Naive B cell (primary cell): ENCODE measurements at regions not wholly inside any gene's neighbourhood (a gene's known extent, or its start where the extent isn't known, plus 50 kb on each side); places are given as distances from the start of the nearest gene placed in this dataset.

Experiments used
- ATAC-seq, 2 donors: fragments of 150-1000 bp; cut with Tn5 transposase; 2 replicates each; pipeline ENCODE4 v1.10.0; 2021; ENCODE audit warnings: low read depth in 2 of 2, mild to moderate bottlenecking in 2 of 2, moderate library complexity in 2 of 2
- DNase-seq: peaks from one replicate; pipeline ENCODE4 v3.0.0; 2022
- H3K27ac Mint-ChIP-seq, 6 donors: one replicate each; pipeline ENCODE4 v1.8.0; 2020 to 2022; ENCODE audit warnings: mild to moderate bottlenecking in 6 of 6, mixed read lengths in 6 of 6, moderate library complexity in 5 of 6, inconsistent platforms in 2 of 6
- H3K27me3 Mint-ChIP-seq, 3 donors: one replicate each; pipeline ENCODE4 v1.8.0; 2021 to 2022; ENCODE audit warnings: mixed read lengths in 3 of 3, mild to moderate bottlenecking in 1 of 3
- H3K36me3 Mint-ChIP-seq, 2 donors: one replicate each; pipeline ENCODE4 v1.8.0; 2020 to 2022; ENCODE audit warnings: mixed read lengths in 2 of 2, inconsistent platforms in 1 of 2, mild to moderate bottlenecking in 1 of 2
- H3K4me1 Mint-ChIP-seq, 3 donors: one replicate each; pipeline ENCODE4 v1.8.0; 2020 to 2022; ENCODE audit warnings: mixed read lengths in 3 of 3, inconsistent platforms in 1 of 3, mild to moderate bottlenecking in 1 of 3, moderate library complexity in 1 of 3
- H3K4me3 Mint-ChIP-seq, 8 donors: one replicate each; pipeline ENCODE4 v1.8.0; 2020 to 2022; ENCODE audit warnings: mild to moderate bottlenecking in 8 of 8, mixed read lengths in 8 of 8, moderate library complexity in 8 of 8, inconsistent platforms in 2 of 8
- H3K9me3 Mint-ChIP-seq, 7 donors: one replicate each; pipeline ENCODE4 v1.8.0; 2020 to 2022; ENCODE audit warnings: mixed read lengths in 7 of 7, mild to moderate bottlenecking in 5 of 7, inconsistent platforms in 2 of 7, moderate library complexity in 1 of 7

- no peak for ATAC-seq
- no peak overlapping the region for H3K4me3 Mint-ChIP-seq
- no peak for DNase-seq
- peaks cover 0 to 3% (median 0%) of the 10 kb centered on the region in 7 donors for H3K9me3 Mint-ChIP-seq
- H3K4me1 Mint-ChIP-seq, result peaks cover 7 to 16% (median 13%) of the 10 kb centered on the region in 3 donors
- peaks cover 0 to under 1% (median 0%) of the 10 kb centered on the region in 3 donors for H3K27me3 Mint-ChIP-seq
- no peak overlapping the region for H3K27ac Mint-ChIP-seq
- no peaks in the 10 kb centered on the region for H3K36me3 Mint-ChIP-seq
Observed at GRCh38 chr12:98405805-98406366, 109.5 kb upstream of the TMPO start.

- peaks cover 0 to 4% (median 0%) of the 10 kb centered on the region in 3 donors for H3K27me3 Mint-ChIP-seq
- no peak overlapping the region for H3K27ac Mint-ChIP-seq
- H3K4me1 Mint-ChIP-seq, result peaks cover 7 to 11% (median 11%) of the 10 kb centered on the region in 3 donors
- H3K9me3 Mint-ChIP-seq, result peaks cover 0 to 3% (median 0%) of the 10 kb centered on the region in 7 donors
- no peak overlapping the region for H3K4me3 Mint-ChIP-seq
- DNase-seq, result no peak
- ATAC-seq, result no peak
- H3K36me3 Mint-ChIP-seq, result no peaks in the 10 kb centered on the region
Observed at GRCh38 chr12:98406378-98406777, 109.0 kb upstream of the TMPO start.

DNA sequence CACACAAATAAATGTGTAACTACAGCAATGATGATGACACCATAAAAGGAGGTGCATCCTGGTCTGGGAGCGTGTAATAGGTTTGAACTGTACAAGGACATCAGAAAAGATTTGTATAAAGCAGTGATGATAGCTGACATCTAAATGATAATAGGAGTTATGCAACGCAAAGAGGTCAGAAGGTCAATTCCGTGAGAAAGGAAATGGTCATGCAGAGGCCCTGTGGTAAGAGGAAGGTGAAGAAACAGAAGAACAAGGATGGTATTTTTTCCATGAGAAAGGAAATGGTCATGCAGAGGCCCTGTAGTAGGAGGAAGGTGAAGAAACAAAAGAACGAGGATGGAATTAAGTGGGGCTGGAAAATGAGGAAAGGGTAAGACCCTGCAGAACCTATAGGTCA lies 106.7 kb upstream of the TMPO start:
- peaks cover 0 to 3% (median 0%) of the 10 kb centered on the region in 7 donors for H3K9me3 Mint-ChIP-seq
- H3K27me3 Mint-ChIP-seq, result peaks cover 0 to 4% (median 0%) of the 10 kb centered on the region in 3 donors
- DNase-seq (no peak), ATAC-seq (no peak)
- no peak overlapping the region for H3K4me3 Mint-ChIP-seq
- no peaks in the 10 kb centered on the region for H3K36me3 Mint-ChIP-seq
- peaks cover 3 to 7% (median 5%) of the 10 kb centered on the region in 3 donors for H3K4me1 Mint-ChIP-seq
- H3K27ac Mint-ChIP-seq, result no peak overlapping the region

DNA sequence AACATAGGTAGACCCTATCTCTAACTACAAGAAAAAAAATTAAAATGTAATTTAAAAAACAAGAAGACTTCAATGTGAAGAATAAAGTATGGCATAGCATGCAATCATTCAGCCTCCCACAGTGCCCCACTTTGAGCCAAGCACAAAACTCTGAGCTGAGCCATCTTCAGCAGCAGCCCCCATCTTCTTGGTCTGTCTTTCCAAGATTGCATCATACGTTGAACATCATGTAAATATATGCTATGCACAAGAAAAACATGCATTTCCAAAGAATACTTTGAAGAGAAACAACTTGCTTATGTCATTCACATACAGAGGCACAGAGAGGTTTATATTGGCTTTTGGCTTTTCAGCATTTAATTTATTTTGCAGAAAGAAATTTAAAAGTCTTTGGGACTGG lies 105.8 kb upstream of the TMPO start:
- no peak for ATAC-seq
- peaks cover 0 to 4% (median 0%) of the 10 kb centered on the region in 3 donors for H3K27me3 Mint-ChIP-seq
- DNase-seq, result no peak
- no peaks in the 10 kb centered on the region for H3K36me3 Mint-ChIP-seq
- no peak overlapping the region for H3K27ac Mint-ChIP-seq
- H3K9me3 Mint-ChIP-seq, result peaks cover 0 to 3% (median 0%) of the 10 kb centered on the region in 7 donors
- no peak overlapping the region for H3K4me3 Mint-ChIP-seq
- no peaks in the 10 kb centered on the region for H3K4me1 Mint-ChIP-seq

DNA sequence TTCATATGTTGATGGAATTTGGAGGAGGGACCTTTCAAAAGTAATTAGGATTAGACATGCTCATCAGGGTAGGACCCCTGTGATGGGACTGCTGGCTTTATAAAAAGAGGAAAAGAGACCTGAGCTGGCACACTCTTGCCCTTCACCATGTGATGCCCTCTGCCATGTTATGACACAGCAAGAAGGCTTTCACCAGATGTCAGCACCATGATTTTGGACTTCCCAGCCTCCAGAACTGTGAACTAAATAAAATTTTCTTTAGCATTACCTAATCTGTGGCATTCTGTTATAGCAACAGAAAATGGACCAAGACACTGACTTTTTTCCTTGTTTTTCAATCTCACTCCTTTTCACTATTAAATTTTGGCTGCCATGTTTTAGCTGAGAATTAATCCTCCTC lies 105.0 kb upstream of the TMPO start:
- Mint-ChIP-seq H3K4me3 (no peak overlapping the region), H3K36me3 (no peaks in the 10 kb centered on the region)
- DNase-seq, result no peak

GRCh38 chr12:98416845-98417244 lies 98.5 kb upstream of the TMPO start:
- DNase-seq (no peak), ATAC-seq (peak in 1 of 2 donors; percentile 34)
- Mint-ChIP-seq H3K4me3 (no peak overlapping the region), H3K4me1 (no peaks in the 10 kb centered on the region), H3K27ac (peak overlapping the region in 1 of 6 donors; percentile 72), H3K9me3 (no peaks in the 10 kb centered on the region), H3K36me3 (no peaks in the 10 kb centered on the region), H3K27me3 (peaks cover 0 to 9% (median 3%) of the 10 kb centered on the region in 3 donors)

More for the DNA sequence above, 105.0 kb upstream of the TMPO start:
- Mint-ChIP-seq H3K27me3 (peaks cover 0 to 4% (median 0%) of the 10 kb centered on the region in 3 donors), H3K27ac (no peak overlapping the region), H3K9me3 (peaks cover 0 to 3% (median 0%) of the 10 kb centered on the region in 7 donors), H3K4me1 (no peaks in the 10 kb centered on the region)
- no peak for ATAC-seq

DNA sequence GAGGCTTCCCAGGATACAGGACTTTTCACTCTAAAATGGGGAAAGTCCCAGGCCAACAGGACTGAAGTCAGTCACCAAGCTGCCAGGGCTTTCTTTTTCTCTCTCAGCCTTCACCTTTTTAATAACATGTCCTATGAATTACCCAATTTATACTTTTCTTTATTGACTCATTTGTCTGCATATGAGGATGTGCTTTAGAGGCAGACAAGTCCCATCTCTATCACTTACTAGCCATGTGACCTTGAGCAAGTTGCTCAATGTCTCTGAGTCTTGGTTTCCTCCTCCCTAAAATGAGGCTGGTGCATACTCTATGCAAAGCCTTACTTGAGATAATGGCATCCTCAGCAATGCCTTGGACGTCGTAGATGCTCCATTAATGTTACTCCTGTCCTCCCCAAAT lies 98.1 kb upstream of the TMPO start:
- no peaks in the 10 kb centered on the region for H3K36me3 Mint-ChIP-seq
- H3K9me3 Mint-ChIP-seq, result no peaks in the 10 kb centered on the region
- peak overlapping the region in 1 of 6 donors; percentile 5 for H3K27ac Mint-ChIP-seq
- DNase-seq, result no peak
- H3K4me3 Mint-ChIP-seq, result no peak overlapping the region
- ATAC-seq, result no peak
- no peaks in the 10 kb centered on the region for H3K4me1 Mint-ChIP-seq
- H3K27me3 Mint-ChIP-seq, result peaks cover 0 to 9% (median 3%) of the 10 kb centered on the region in 3 donors

- peaks cover 0 to 9% (median 3%) of the 10 kb centered on the region in 3 donors for H3K27me3 Mint-ChIP-seq
- DNase-seq (no peak), ATAC-seq (no peak)
- H3K27ac Mint-ChIP-seq, result no peak overlapping the region
- no peaks in the 10 kb centered on the region for H3K9me3 Mint-ChIP-seq
- no peak overlapping the region for H3K4me3 Mint-ChIP-seq
- H3K36me3 Mint-ChIP-seq, result no peaks in the 10 kb centered on the region
- no peaks in the 10 kb centered on the region for H3K4me1 Mint-ChIP-seq
Observed at GRCh38 chr12:98418357-98419075, 96.9 kb upstream of the TMPO start.

GRCh38 chr12:98419081-98419794 lies 96.2 kb upstream of the TMPO start:
- no peak overlapping the region for H3K27ac Mint-ChIP-seq
- ATAC-seq, result no peak
- no peak for DNase-seq
- no peaks in the 10 kb centered on the region for H3K4me1 Mint-ChIP-seq
- no peaks in the 10 kb centered on the region for H3K36me3 Mint-ChIP-seq
- peaks cover 0 to 9% (median 3%) of the 10 kb centered on the region in 3 donors for H3K27me3 Mint-ChIP-seq
- H3K9me3 Mint-ChIP-seq, result no peaks in the 10 kb centered on the region
- H3K4me3 Mint-ChIP-seq, result no peak overlapping the region

GRCh38 chr12:98419795-98420404 lies 95.5 kb upstream of the TMPO start:
- peaks cover 0 to 2% (median 0%) of the 10 kb centered on the region in 3 donors for H3K4me1 Mint-ChIP-seq
- ATAC-seq (no peak), DNase-seq (no peak)
- peaks cover 0 to 9% (median 3%) of the 10 kb centered on the region in 3 donors for H3K27me3 Mint-ChIP-seq
- H3K36me3 Mint-ChIP-seq, result no peaks in the 10 kb centered on the region
- peak overlapping the region in 2 of 6 donors; percentile 46 to 48 for H3K27ac Mint-ChIP-seq
- no peaks in the 10 kb centered on the region for H3K9me3 Mint-ChIP-seq
- no peak overlapping the region for H3K4me3 Mint-ChIP-seq

DNA sequence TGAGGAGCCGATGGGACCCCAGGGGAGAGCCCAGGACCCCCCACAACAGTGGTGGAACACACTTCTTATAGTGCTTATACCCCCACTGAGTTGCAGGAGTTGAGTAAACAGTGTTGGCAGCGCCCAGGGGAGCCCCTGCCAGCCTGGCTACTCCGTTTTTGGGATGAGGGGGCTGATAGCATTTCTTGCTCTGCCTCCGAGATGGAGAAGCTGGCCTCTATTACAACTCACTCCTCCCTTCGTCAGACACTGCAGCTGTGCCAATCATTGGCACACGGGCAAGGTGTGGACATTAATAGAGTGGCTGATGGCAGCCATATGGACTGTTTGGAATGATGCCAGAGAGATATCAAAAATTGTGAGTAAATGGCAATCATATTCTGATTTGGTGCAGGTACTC lies 94.9 kb upstream of the TMPO start:
- ATAC-seq (no peak), DNase-seq (no peak)
- peaks cover 0 to 2% (median 0%) of the 10 kb centered on the region in 3 donors for H3K4me1 Mint-ChIP-seq
- H3K27me3 Mint-ChIP-seq, result peaks cover 0 to 9% (median 3%) of the 10 kb centered on the region in 3 donors
- H3K4me3 Mint-ChIP-seq, result no peak overlapping the region
- no peaks in the 10 kb centered on the region for H3K36me3 Mint-ChIP-seq
- peak overlapping the region in 1 of 6 donors; percentile 48 for H3K27ac Mint-ChIP-seq
- no peaks in the 10 kb centered on the region for H3K9me3 Mint-ChIP-seq

GRCh38 chr12:98421316-98421715 lies 94.1 kb upstream of the TMPO start:
- no peak overlapping the region for H3K4me3 Mint-ChIP-seq
- H3K9me3 Mint-ChIP-seq, result no peaks in the 10 kb centered on the region
- peaks cover 0 to 2% (median 0%) of the 10 kb centered on the region in 3 donors for H3K4me1 Mint-ChIP-seq
- DNase-seq (no peak), ATAC-seq (no peak)
- H3K36me3 Mint-ChIP-seq, result no peaks in the 10 kb centered on the region
- H3K27ac Mint-ChIP-seq, result peak overlapping the region in 1 of 6 donors; percentile 54
- H3K27me3 Mint-ChIP-seq, result peaks cover 0 to 9% (median 0%) of the 10 kb centered on the region in 3 donors

- Mint-ChIP-seq H3K36me3 (no peaks in the 10 kb centered on the region), H3K9me3 (no peaks in the 10 kb centered on the region), H3K4me1 (peaks cover 0 to 2% (median 0%) of the 10 kb centered on the region in 3 donors)
Observed at GRCh38 chr12:98422359-98422758, 93.0 kb upstream of the TMPO start.

More at GRCh38 chr12:98422359-98422758, 93.0 kb upstream of the TMPO start:
- no peak for DNase-seq
- Mint-ChIP-seq H3K4me3 (no peak overlapping the region), H3K27ac (no peak overlapping the region), H3K27me3 (peaks cover 0 to 9% (median 0%) of the 10 kb centered on the region in 3 donors)
- ATAC-seq, result no peak
